Adrenal gland (tissue), 9 donors: ENCODE measurements at regions not wholly inside any gene's neighbourhood (a gene's known extent, or its start where the extent isn't known, plus 50 kb on each side); places are given as distances from the start of the nearest gene placed in this dataset.

Experiments used
- DNase-seq, 7 donors: peaks; one replicate each; pipeline ENCODE4 v3.0.0-alpha.2; 2019 to 2020
- H3K27ac ChIP-seq, 5 donors: fragments of 200-600 bp; sonication (generic) in 4 of 5; 1 replicate in 3 of 5; 2 replicates in 2 of 5; pipeline versions ENCODE4 v1.5.1 to v1.8.0; 2016 to 2020; ENCODE audit warnings: mild to moderate bottlenecking in 1 of 5
- H3K27me3 ChIP-seq: fragments of 200-600 bp; 2 replicates; pipeline ENCODE4 v1.8.0; 2021
- H3K36me3 ChIP-seq, 2 donors: fragments of 200-600 bp; replicated peaks in 1 of 2; 1 replicate in 1 of 2; 2 replicates in 1 of 2; pipeline versions ENCODE4 v1.5.1 to v1.8.0; 2018 to 2022
- H3K4me1 ChIP-seq, 2 donors: fragments of 200-600 bp; replicated peaks in 1 of 2; 1 replicate in 1 of 2; 2 replicates in 1 of 2; pipeline versions ENCODE4 v1.5.1 to v1.8.0; 2018 to 2021
- H3K4me3 ChIP-seq, 4 donors: fragments of 200-600 bp; sonication (generic) in 3 of 4; one replicate each; pipeline ENCODE4 v1.5.1; 2016 to 2018
- H3K9me3 ChIP-seq, 3 donors: fragments of 200-600 bp; sonication (generic) in 1 of 3; replicated peaks in 1 of 3; 1 replicate in 2 of 3; 2 replicates in 1 of 3; pipeline versions ENCODE4 v1.5.1 to v1.8.0; 2016 to 2021
- POLR2A ChIP-seq, 2 donors: fragments of 450-650 bp; IDR thresholded peaks; one replicate each; pipeline ENCODE4 v1.6.1; 2017; ENCODE audit warnings: antibody characterized with exemption in 2 of 2, mild to moderate bottlenecking in 2 of 2, moderate library complexity in 1 of 2
- WGBS, 4 donors: extraction: QIAGEN DNeasy Blood & Tissue Kit in 2 of 4; methylation state at CpG; one replicate each; pipeline versions ENCODE4 v1.1.5 to v1.1.7; 2013 to 2017; 5-methylcytosine and 5-hydroxymethylcytosine counted together
- intact Hi-C, 2 donors: fragments of 100-400 bp; cut with DNase I; formaldehyde crosslinking; loops; one replicate each; pipeline versions ENCODE4 v1.14.1 to v1.15.0; 2022 to 2023
- TF ChIP-seq, protein P1 (sequence below), 6 experiments: fragments of 450-650 bp in 4 of 6; fragments of 200-600 bp in 2 of 6; sonication (generic) in 1 of 6; IDR thresholded peaks; 1 replicate in 5 of 6; 2 replicates in 1 of 6; pipeline versions ENCODE4 v1.5.1 to v1.8.0; 2016 to 2021; ENCODE audit warnings: antibody characterized with exemption in 6 of 6, mild to moderate bottlenecking in 2 of 6, moderate library complexity in 1 of 6
- donor health status: healthy with polysubstance abuse.
- donor health status: Bipolar disorder and iron deficiency.
- donor health status: DM: yes; HTN: yes; CAD: no.
- donor health status: DM: no; HTN: no; CAD: no.
- donor health status: DM: no; HTN: no; CAD: no.

GRCh38 chr13:18954254-18954653 lies 227.4 kb downstream of the TUBA3C start:
- Histone ChIP-seq H3K27ac (no peak overlapping the region), H3K4me1 (no peaks in the 10 kb centered on the region), H3K4me3 (no peak overlapping the region), H3K27me3 (no peaks in the 10 kb centered on the region), H3K9me3 (no peaks in the 10 kb centered on the region), H3K36me3 (no peaks in the 10 kb centered on the region)
- intact Hi-C loops, result no loop called here
- 42 to 60% (median 58%) methylated on average over 2 to 5 of the region's 5 CpGs for whole genome bisulfite sequencing, 4 donors
- TF ChIP-seq, protein P1, sequence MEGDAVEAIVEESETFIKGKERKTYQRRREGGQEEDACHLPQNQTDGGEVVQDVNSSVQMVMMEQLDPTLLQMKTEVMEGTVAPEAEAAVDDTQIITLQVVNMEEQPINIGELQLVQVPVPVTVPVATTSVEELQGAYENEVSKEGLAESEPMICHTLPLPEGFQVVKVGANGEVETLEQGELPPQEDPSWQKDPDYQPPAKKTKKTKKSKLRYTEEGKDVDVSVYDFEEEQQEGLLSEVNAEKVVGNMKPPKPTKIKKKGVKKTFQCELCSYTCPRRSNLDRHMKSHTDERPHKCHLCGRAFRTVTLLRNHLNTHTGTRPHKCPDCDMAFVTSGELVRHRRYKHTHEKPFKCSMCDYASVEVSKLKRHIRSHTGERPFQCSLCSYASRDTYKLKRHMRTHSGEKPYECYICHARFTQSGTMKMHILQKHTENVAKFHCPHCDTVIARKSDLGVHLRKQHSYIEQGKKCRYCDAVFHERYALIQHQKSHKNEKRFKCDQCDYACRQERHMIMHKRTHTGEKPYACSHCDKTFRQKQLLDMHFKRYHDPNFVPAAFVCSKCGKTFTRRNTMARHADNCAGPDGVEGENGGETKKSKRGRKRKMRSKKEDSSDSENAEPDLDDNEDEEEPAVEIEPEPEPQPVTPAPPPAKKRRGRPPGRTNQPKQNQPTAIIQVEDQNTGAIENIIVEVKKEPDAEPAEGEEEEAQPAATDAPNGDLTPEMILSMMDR (IDR thresholded peaks at IDR 0.05), result no peak
- no peak for TF ChIP-seq POLR2A (IDR thresholded peaks at IDR 0.05)
- no peak for DNase-seq

GRCh38 chr13:18953139-18953930 lies 228.3 kb downstream of the TUBA3C start:
- WGBS, 4 donors, result 40 to 66% (median 64%) methylated on average over 3 to 8 of the region's 8 CpGs
- H3K27ac ChIP-seq, result no peak overlapping the region
- DNase-seq, result no peak

DNA sequence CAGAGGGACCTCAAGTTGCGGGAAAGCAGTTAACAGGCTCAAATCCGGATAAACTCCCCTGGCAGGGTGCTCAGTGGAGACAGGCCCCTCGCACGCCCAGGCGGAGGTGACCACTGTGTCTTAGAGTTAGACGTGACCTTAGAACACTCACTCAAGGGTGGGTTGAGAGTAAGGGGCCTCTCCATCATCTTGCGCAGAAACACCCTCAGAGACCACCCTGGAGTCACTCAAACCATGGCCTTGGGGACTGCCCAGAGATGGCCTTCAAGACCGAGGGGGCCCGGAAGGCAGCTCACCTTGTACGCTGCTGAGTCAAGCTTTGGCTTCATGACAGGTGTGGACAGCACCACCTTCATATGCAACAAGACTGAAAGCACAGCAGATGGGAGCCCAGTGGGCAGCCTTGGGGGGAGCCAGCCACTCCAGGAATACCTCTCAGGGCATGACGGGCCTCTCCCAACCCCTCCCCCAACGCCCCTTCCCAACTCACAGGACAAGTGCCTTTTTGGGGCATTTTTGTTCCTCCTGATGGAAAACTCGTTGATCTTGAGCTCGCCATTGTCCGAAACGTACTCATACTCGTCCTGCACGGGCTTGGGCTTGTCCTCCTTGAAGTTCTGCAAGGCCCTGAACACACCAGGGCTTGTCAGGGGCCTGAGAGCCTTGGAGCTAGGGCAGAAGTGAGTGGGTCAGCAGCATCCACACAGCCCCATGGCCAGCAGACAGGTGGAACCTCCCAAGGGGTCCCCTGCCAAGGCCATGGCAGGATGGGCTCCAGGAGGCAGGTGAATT lies 229.2 kb downstream of the TUBA3C start:
- peak in 1 of 7 donors; percentile 6 for DNase-seq
- H3K27me3 ChIP-seq, result no peaks in the 10 kb centered on the region
- H3K27ac ChIP-seq, result no peak overlapping the region
- intact Hi-C loops, result no loop called here
- no peak overlapping the region for H3K4me3 ChIP-seq
- no peaks in the 10 kb centered on the region for H3K36me3 ChIP-seq
- H3K9me3 ChIP-seq, result no peaks in the 10 kb centered on the region
- TF ChIP-seq POLR2A (IDR thresholded peaks at IDR 0.05), result no peak
- TF ChIP-seq, protein P1 (IDR thresholded peaks at IDR 0.05), result no peak
- H3K4me1 ChIP-seq, result no peaks in the 10 kb centered on the region
- 69 to 75% (median 73%) methylated on average over 10 to 18 of the region's 18 CpGs for whole genome bisulfite sequencing, 4 donors

More at GRCh38 chr13:18953139-18953930, 228.3 kb downstream of the TUBA3C start:
- H3K27me3 ChIP-seq, result no peaks in the 10 kb centered on the region
- H3K9me3 ChIP-seq, result no peaks in the 10 kb centered on the region
- TF ChIP-seq, protein P1 (IDR thresholded peaks at IDR 0.05), result no peak
- no peak for TF ChIP-seq POLR2A (IDR thresholded peaks at IDR 0.05)
- H3K4me3 ChIP-seq, result no peak overlapping the region
- H3K36me3 ChIP-seq, result no peaks in the 10 kb centered on the region
- H3K4me1 ChIP-seq, result no peaks in the 10 kb centered on the region
- intact Hi-C loops, result no loop called here

DNA sequence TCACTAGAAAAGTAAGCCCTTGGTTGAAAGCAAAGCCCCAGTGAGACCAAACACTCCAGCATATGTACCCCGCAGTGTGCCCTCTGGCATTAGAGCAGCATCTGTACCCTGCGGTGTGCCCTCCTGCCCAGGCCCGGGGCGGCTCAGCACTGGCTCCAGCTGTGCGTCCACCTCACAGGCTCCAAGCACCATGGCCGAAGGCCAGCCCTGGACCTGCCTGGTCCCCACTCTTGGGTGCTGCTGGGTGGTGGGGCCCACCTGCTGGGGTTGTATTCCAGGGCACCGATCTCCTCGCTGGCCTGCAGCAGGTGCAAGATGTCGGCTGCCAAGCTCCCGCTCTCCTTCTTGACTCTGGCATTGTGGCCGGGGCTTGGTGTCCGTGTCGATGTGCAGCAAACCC lies 230.2 kb downstream of the TUBA3C start:
- no peaks in the 10 kb centered on the region for H3K27me3 ChIP-seq
- no peaks in the 10 kb centered on the region for H3K36me3 ChIP-seq
- H3K9me3 ChIP-seq, result no peaks in the 10 kb centered on the region
- DNase-seq, result peak in 1 of 7 donors; percentile 9
- no peak overlapping the region for H3K4me3 ChIP-seq
- TF ChIP-seq, protein P1 (IDR thresholded peaks at IDR 0.05), result no peak
- TF ChIP-seq POLR2A (IDR thresholded peaks at IDR 0.05), result no peak
- intact Hi-C loops, result no loop called here
- WGBS, 4 donors, result 90 to 93% (median 91%) methylated on average over 8 to 13 of the region's 13 CpGs; no CpG with 5 or more reads in 1 of the 4 donors
- H3K4me1 ChIP-seq, result no peaks in the 10 kb centered on the region
- H3K27ac ChIP-seq, result no peak overlapping the region
